OCI-LY3 (cell line): ENCODE measurements at regions not wholly inside any gene's neighbourhood (a gene's known extent, or its start where the extent isn't known, plus 50 kb on each side); places are given as distances from the start of the nearest gene placed in this dataset.

ENCODE experiments used
- EZH2phosphoT487 ChIP-seq: fragments of 200-600 bp; shearing (Covaris generic); IDR thresholded peaks from 2 replicates; pipeline ENCODE4 v1.6.1; 2018; ENCODE audit warnings: antibody characterized with exemption, mixed run types, low read depth
- TF ChIP-seq, protein P1 (sequence below): fragments of 200-600, 300-600 bp; sonication (generic); IDR thresholded peaks from 2 replicates; pipeline ENCODE4 v1.5.1; 2014; ENCODE audit warnings: antibody characterized with exemption, low read length, low read depth

DNA sequence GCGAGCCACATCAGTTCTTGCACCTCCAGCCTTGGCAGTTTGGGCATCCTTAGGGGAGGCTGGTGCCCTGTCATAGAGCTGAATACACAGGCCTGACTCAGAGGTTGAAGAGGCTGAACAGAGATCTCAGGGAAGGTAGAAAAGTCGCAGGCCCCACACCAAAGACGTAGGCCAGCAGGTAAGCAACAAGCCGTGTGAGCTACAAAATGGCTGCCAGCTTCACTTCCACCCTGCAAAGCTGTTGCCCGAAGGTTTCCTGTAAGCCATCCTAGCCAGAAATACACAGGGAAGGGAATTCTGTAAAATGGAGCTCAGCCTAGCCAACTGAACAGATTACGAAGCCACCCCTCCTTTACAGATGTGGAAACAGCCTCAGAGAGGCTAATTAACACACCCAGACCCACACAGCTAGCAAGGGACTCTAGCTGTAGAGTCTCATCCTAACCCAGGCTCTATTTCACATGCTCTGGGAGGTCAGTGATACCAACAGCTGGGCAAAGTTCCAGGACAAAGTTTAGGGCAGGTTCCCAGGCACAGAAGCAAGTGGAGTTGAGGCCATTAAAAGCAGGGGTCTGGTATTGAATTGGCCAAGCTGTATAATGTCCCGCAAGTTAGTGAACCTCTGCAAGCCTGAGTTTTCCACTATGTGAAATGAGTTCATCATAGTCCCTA, 66.3 kb upstream of the RASGRF1 start:
- TF ChIP-seq, protein P1, sequence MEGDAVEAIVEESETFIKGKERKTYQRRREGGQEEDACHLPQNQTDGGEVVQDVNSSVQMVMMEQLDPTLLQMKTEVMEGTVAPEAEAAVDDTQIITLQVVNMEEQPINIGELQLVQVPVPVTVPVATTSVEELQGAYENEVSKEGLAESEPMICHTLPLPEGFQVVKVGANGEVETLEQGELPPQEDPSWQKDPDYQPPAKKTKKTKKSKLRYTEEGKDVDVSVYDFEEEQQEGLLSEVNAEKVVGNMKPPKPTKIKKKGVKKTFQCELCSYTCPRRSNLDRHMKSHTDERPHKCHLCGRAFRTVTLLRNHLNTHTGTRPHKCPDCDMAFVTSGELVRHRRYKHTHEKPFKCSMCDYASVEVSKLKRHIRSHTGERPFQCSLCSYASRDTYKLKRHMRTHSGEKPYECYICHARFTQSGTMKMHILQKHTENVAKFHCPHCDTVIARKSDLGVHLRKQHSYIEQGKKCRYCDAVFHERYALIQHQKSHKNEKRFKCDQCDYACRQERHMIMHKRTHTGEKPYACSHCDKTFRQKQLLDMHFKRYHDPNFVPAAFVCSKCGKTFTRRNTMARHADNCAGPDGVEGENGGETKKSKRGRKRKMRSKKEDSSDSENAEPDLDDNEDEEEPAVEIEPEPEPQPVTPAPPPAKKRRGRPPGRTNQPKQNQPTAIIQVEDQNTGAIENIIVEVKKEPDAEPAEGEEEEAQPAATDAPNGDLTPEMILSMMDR: no peak
- no peak for TF ChIP-seq EZH2phosphoT487
